Ishikawa (cell line): ENCODE measurements at regions not wholly inside any gene's neighbourhood (a gene's known extent, or its start where the extent isn't known, plus 50 kb on each side); places are given as distances from the start of the nearest gene placed in this dataset.

Experiments
- CEBPB ChIP-seq: IDR thresholded peaks from 2 replicates; pipeline ENCODE4 v1.6.1; 2012
- EP300 ChIP-seq: IDR thresholded peaks from 2 replicates; pipeline ENCODE4 v1.6.1; 2012; ENCODE audit warnings: borderline replicate concordance
- FOXM1 ChIP-seq: IDR thresholded peaks from 2 replicates; pipeline ENCODE4 v1.6.1; 2012; ENCODE audit warnings: low read depth, borderline replicate concordance
- NFIC ChIP-seq: IDR thresholded peaks from 2 replicates; pipeline ENCODE4 v1.6.1; 2012
- REST ChIP-seq: IDR thresholded peaks from 2 replicates; pipeline ENCODE4 v1.6.1; 2012; ENCODE audit warnings: low read depth, mild to moderate bottlenecking
- TAF1 ChIP-seq: IDR thresholded peaks from 2 replicates; pipeline ENCODE4 v1.6.1; 2012; ENCODE audit warnings: low read depth, mild to moderate bottlenecking
- YY1 ChIP-seq: IDR thresholded peaks from 2 replicates; pipeline ENCODE4 v1.6.1; 2012; ENCODE audit warnings: low read depth

DNA sequence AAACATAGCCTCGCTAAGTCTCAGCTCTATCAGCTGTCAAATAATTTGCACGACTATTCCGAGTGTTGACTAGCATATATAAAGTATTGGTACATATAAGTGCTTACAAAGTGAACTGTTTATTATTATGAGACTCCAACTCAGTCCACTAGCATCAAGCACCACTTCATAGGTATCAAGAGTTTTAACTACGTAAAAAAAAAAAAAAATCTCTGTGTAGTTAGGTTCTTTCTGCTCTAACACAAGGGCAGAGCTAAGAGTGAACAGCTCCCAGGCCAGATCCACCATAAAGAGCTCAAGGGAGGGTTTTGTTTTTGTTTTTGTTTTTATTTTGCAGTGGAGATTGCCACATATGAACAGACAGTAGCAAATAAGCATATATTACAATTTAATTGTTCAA, 309.8 kb upstream of the SGK1 start:
- TF ChIP-seq CEBPB (no peak), REST (no peak), FOXM1 (no peak), YY1 (no peak), TAF1 (no peak), EP300 (no peak), NFIC (no peak)
